Activated T-helper 2 cell treated with anti-CD3 and anti-CD28 coated beads, Interferon-gamma antibody, Interleukin-2, Interleukin-4, amounts not matched to agents 10 μg/mL and 5 μg/mL and 100 μg/mL, durations not matched to agents 14 hours and 24 hours and 36 hours (primary cell): ENCODE measurements at regions not wholly inside any gene's neighbourhood (a gene's known extent, or its start where the extent isn't known, plus 50 kb on each side); places are given as distances from the start of the nearest gene placed in this dataset.

Source experiments
- DNase-seq: peaks from one replicate; pipeline ENCODE4 v3.0.0; 2021; ENCODE audit warnings: low spot score
- H3K27ac Mint-ChIP-seq: one replicate; pipeline ENCODE4 v1.8.0; 2021; ENCODE audit warnings: mixed read lengths
- H3K27me3 Mint-ChIP-seq: one replicate; pipeline ENCODE4 v1.8.0; 2021; ENCODE audit warnings: low read depth, mixed read lengths
- H3K36me3 Mint-ChIP-seq: one replicate; pipeline ENCODE4 v1.8.0; 2021; ENCODE audit warnings: low read depth, mixed read lengths
- H3K4me1 Mint-ChIP-seq: one replicate; pipeline ENCODE4 v1.8.0; 2021; ENCODE audit warnings: low read depth, mixed read lengths
- H3K4me3 Mint-ChIP-seq: one replicate; pipeline ENCODE4 v1.8.0; 2021; ENCODE audit warnings: low read depth, mild to moderate bottlenecking, moderate library complexity, mixed read lengths
- H3K9me3 Mint-ChIP-seq: one replicate; pipeline ENCODE4 v1.8.0; 2021; ENCODE audit warnings: mixed read lengths
- intact Hi-C: fragments of 100-400 bp; cut with micrococcal nuclease; formaldehyde crosslinking; loops from one replicate; pipeline ENCODE4 v1.15.1; 2023

DNA sequence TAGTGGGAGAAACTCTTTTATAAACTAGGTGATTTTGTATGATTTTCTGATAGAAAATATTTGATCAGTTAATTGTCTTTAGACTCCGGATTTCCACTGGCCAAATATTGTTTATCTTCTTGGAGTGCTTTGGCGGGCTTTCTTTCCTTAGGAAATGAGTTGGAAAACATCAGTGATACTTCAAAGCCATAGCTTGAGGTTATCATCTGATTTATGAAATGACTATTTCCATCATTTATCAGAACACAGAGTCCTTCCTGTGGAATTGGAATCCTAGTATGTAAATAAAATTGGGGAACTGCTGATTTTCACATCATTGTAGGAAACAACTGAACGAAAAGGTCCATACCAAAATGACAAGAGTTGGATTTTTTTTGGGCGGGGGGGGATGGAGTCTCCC is 186.0 kb upstream of the DCN start:
- Mint-ChIP-seq H3K27me3 (peaks cover 10% of the 10 kb centered on the region), H3K27ac (no peak overlapping the region), H3K36me3 (no peaks in the 10 kb centered on the region), H3K4me1 (no peaks in the 10 kb centered on the region), H3K9me3 (no peaks in the 10 kb centered on the region), H3K4me3 (no peak overlapping the region)
- intact Hi-C loops: no loop called here
- no peak for DNase-seq

DNA sequence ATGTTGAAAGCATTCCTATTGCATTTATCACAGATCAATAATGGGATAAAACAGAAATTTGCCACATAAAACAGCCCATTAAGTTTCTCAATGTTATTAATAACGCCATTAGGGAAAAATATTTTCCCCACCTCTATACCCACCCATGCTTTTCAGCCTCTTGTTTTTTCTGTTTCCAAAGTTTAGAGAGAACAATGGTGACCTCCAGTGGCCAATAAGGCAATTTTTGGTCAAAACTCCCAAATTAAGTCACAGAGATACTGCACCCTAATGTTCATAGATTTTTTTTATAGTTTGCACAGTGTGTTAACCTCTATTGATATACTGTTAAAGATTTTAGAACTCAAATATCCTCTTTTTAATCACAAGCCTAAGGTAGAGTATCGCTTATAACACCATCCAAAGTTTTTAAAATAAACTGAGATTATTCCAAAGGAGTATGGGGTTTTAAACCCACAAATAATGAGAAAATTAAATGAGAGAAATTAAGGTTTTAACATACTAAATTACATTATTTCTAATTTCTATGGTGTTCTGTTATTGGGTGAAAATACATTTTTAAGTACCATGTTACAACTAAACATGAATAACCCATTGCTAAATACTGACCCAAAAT is 184.7 kb upstream of the DCN start:
- H3K27me3 Mint-ChIP-seq: peaks cover 10% of the 10 kb centered on the region
- intact Hi-C loops: no loop called here

DNA sequence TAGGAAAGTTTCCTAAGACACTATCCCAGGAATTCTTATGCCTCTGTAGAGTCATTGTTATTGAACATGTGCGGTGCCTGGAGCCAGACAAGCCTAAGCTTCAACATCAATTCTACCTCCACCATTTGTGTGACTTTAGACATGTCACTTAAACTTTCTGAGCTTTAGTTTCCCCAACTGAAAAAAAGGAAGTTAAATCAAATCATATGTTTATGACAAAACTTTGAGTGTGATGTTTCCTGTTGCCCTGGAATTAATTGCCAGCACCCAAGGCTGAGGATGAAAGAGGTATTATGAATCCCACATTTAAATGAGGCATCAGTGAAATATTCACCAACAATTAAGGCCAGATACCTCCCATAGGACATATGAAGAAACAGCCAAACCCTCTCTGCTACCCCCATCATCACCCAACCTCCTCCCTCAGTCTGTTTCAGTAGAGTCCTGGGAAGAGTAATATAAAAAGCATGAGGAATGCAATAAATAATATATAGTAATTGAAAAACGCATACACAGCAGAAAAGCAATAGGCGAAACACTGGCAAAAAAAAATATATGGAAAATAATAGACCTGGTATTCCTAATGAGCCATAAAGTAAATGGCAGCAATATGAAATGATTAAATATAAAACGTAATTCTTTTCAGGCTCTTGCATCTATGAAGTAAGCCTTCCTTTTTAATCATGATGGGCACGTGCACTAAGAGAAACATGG is 182.0 kb upstream of the DCN start:
- Mint-ChIP-seq H3K27me3 (peaks cover 8% of the 10 kb centered on the region), H3K4me1 (no peaks in the 10 kb centered on the region), H3K36me3 (no peaks in the 10 kb centered on the region), H3K27ac (no peak overlapping the region), H3K4me3 (no peak overlapping the region), H3K9me3 (no peaks in the 10 kb centered on the region)
- intact Hi-C loops: loop anchor here (5.0 kb wide), 1 partner anchor 1288 kb away; no protein-coding TSS in a partner anchor
- no peak for DNase-seq

More for the DNA sequence above, 184.7 kb upstream of the DCN start:
- Mint-ChIP-seq H3K27ac (no peak overlapping the region), H3K36me3 (no peaks in the 10 kb centered on the region), H3K4me1 (no peaks in the 10 kb centered on the region), H3K9me3 (no peaks in the 10 kb centered on the region), H3K4me3 (no peak overlapping the region)
- no peak for DNase-seq

DNA sequence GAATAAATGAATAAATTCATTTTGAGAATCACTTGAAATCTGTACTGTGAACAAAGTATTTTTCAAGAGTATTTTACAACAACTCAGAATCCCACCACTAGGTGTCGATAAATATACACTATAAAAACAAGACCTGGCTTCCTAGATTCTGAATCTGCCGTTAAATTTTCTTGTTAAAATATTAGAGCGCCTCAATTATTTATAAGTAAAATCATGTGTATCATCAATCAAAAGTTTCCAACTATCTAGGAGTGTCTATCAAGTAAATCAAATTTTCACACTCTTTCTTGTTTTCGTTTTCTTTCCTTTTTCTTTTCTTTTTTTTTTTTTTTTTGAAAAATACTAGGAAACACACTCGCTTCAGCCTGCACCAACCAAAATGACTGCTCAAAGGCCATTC is 179.2 kb upstream of the DCN start:
- Mint-ChIP-seq H3K27ac (no peak overlapping the region), H3K9me3 (no peaks in the 10 kb centered on the region), H3K4me3 (no peak overlapping the region), H3K4me1 (no peaks in the 10 kb centered on the region), H3K36me3 (no peaks in the 10 kb centered on the region), H3K27me3 (peaks cover 8% of the 10 kb centered on the region)
- intact Hi-C loops: loop anchor here (5.0 kb wide), 1 partner anchor 1290 kb away; no protein-coding TSS in a partner anchor
- no peak for DNase-seq

DNA sequence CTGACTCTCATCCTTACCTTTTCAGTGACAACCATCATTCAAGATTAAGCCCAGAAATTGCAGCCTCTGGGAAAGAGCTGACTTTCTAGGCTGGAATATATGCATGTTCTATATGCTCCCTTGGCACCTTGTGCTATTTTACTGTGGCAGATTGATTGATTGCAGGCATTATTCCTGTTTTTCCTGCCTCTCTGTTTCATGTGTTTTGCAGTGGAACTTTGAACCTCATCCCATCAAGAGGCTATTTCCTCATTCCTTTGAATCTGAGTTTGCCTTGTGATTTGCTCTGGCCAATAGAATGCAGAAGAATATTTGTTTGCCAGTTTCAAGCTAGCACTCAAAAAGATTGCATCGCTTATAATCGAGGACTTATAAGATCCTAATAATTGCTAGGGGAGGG is 174.8 kb upstream of the DCN start:
- no peak for DNase-seq
- Mint-ChIP-seq H3K27ac (no peak overlapping the region), H3K4me3 (no peak overlapping the region), H3K36me3 (no peaks in the 10 kb centered on the region), H3K27me3 (peaks cover 14% of the 10 kb centered on the region), H3K4me1 (no peaks in the 10 kb centered on the region), H3K9me3 (no peaks in the 10 kb centered on the region)
- intact Hi-C loops: no loop called here

DNA sequence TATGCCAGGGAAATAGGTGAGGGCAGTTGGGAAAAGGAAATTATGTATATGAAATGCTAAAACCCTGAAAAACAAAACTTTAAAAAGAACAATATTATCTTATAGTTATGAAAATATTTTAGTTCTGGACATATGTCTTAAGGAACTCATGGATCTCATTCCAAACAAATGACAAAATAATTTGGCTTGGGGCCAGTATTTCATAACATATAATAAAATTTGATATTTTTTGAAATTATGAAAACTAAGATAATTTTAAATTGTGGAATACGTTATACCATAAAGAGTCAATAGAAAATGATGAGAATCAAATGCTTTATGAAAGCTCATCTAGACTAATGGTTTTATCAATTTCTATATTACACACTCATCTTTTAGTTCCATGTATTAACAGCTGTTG is 173.8 kb upstream of the DCN start:
- Mint-ChIP-seq H3K36me3 (no peaks in the 10 kb centered on the region), H3K4me1 (no peaks in the 10 kb centered on the region), H3K9me3 (no peaks in the 10 kb centered on the region), H3K27ac (no peak overlapping the region), H3K27me3 (peaks cover 12% of the 10 kb centered on the region), H3K4me3 (no peak overlapping the region)
- no peak for DNase-seq
- intact Hi-C loops: no loop called here

DNA sequence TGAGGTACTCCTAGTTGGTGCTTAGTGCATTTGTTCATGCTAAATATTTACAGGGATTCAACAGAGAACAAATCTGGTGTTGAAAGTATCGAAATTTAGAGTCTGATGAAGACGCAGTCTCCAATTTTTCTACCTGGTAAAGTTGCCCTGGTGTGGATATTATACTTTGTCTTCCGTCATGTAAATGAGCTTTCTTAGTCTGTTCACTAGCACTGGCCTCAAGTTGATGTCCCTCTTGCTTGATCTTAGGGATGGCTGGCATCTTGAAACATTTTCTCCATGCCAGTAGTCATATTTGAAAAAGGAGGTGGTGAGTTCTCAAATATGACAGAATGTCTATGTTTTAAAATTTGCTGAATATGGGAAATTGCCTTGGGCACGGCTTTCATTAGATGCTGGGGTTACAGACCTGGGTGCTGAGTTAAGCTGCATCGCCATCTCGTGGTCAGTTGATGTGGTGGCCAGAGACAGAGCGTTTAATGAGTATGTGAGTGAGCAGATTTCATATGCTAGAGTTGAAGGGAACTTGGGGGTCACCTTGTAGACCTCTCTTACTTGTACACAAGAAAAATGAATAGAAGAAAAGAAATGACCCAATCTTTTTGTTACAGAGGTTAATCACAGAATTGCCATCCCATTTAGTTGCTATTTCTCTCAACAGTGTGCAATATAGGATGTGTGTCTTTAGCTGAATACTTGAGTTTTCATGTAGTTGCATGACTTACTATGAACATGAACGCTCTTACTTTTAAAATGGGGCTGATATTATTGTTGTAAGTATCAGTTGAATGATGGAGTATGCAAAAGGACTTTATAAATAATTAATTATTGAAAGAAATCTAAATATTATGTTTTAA is 172.8 kb upstream of the DCN start:
- no peak overlapping the region for H3K4me3 Mint-ChIP-seq
- intact Hi-C loops: no loop called here

DNA sequence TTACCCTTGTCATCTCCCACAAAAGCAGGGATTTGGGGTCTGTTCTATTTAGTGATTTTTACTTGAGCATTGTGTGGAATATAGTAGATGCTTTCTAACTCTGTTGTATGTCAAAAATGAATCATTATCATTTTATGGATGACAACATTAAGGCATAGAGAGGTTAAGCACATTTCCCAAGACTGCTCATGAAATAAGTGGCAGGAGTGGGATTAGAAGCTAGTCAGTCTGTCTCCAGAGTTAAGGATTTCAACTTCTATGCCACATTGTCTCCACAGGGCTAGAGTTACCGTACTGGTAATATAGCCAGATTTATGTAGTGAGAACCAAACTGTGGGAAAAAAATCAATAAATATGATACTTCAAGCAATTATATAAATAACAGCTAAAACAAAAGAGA is 170.6 kb upstream of the DCN start:
- intact Hi-C loops: no loop called here
- H3K36me3 Mint-ChIP-seq: no peaks in the 10 kb centered on the region
- H3K27me3 Mint-ChIP-seq: peaks cover 14% of the 10 kb centered on the region
- H3K4me3 Mint-ChIP-seq: no peak overlapping the region
- DNase-seq: no peak
- no peak overlapping the region for H3K27ac Mint-ChIP-seq
- no peaks in the 10 kb centered on the region for H3K9me3 Mint-ChIP-seq
- no peaks in the 10 kb centered on the region for H3K4me1 Mint-ChIP-seq

More for the DNA sequence above, 172.8 kb upstream of the DCN start:
- Mint-ChIP-seq H3K27ac (no peak overlapping the region), H3K9me3 (no peaks in the 10 kb centered on the region), H3K27me3 (peaks cover 14% of the 10 kb centered on the region), H3K4me1 (no peaks in the 10 kb centered on the region), H3K36me3 (no peaks in the 10 kb centered on the region)
- no peak for DNase-seq

DNA sequence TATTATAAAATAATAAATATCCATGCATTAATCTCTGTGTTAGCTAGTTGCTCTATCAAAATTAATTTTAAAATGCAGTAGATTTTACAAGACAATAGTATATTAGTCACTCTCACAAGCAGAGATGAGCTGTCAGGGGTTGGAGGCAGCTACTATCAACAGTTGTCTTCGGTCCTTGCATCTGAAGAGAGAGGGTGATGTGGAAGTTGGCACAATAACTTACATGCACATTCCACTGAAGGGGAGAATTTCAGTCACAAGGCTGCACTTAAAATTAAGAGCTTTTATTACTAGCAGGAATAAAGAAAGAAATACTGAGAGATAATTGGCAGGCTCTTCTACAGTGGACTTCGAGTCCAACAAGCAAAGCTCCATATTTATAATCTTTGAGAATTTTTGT is 166.9 kb upstream of the DCN start:
- H3K4me3 Mint-ChIP-seq: no peak overlapping the region
- no peaks in the 10 kb centered on the region for H3K4me1 Mint-ChIP-seq
- H3K36me3 Mint-ChIP-seq: no peaks in the 10 kb centered on the region
- H3K27me3 Mint-ChIP-seq: peaks cover 6% of the 10 kb centered on the region
- no peak overlapping the region for H3K27ac Mint-ChIP-seq
- H3K9me3 Mint-ChIP-seq: no peaks in the 10 kb centered on the region
- DNase-seq: no peak
- intact Hi-C loops: no loop called here

DNA sequence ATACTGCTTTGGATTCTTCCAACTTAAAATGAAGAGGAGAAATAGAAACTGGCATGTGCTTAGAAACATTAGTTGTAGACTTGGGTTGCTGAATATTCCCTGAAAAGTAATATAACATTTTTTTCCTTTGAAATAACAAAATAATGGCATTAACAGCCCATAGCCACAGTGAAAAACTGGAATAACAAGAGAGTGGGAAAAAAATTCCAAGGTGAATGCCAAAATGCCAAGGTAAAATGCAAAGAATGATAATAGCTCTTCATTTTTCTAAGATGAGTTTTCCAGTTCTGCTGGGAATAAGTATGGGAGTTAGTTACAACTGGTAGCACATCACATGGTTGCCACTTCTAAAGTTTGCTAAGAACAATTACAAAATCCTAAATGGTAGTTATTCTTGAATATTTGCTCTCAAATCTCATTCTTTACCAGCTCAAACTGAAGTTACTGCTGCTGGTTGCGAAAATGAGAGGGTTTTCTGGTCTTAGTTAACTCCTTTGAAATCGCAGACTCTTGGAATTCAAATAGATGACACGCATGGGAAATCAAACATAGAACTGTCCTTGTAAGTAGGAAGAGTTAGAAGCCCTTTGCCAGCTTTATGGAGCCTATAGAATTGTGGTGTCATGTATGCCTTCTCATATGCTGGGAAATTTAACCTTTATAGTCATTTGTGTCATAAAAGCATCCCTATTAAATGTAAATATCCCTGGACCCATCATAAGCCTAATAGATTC is 165.0 kb upstream of the DCN start:
- H3K4me3 Mint-ChIP-seq: no peak overlapping the region
- intact Hi-C loops: no loop called here
- no peaks in the 10 kb centered on the region for H3K36me3 Mint-ChIP-seq
- no peak for DNase-seq
- H3K4me1 Mint-ChIP-seq: no peaks in the 10 kb centered on the region
- H3K27me3 Mint-ChIP-seq: peaks cover 3% of the 10 kb centered on the region
- H3K27ac Mint-ChIP-seq: no peak overlapping the region
- no peaks in the 10 kb centered on the region for H3K9me3 Mint-ChIP-seq

DNA sequence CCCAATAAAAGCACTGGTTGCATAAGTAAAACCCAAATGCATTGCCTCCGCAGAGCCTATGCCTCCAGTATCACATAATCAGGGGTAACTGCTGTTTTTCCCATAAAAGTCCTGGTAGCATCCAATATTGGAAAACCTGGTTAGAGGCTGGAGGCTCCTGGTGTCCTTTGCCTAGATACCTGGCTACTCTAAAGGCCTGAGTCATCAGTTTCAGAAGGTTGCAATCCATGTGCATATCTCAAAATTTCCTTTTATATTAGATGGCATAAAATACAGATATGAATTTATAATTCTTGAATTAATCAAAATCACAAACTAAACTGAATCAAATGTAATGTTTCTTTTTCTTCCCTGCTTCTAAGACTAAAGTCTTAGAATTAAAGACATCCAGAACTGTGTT is 164.2 kb upstream of the DCN start:
- no peaks in the 10 kb centered on the region for H3K9me3 Mint-ChIP-seq
- H3K27me3 Mint-ChIP-seq: peaks cover 3% of the 10 kb centered on the region
- no peak for DNase-seq
- H3K4me3 Mint-ChIP-seq: no peak overlapping the region
- H3K36me3 Mint-ChIP-seq: no peaks in the 10 kb centered on the region
- intact Hi-C loops: no loop called here
- H3K4me1 Mint-ChIP-seq: no peaks in the 10 kb centered on the region
- H3K27ac Mint-ChIP-seq: no peak overlapping the region

DNA sequence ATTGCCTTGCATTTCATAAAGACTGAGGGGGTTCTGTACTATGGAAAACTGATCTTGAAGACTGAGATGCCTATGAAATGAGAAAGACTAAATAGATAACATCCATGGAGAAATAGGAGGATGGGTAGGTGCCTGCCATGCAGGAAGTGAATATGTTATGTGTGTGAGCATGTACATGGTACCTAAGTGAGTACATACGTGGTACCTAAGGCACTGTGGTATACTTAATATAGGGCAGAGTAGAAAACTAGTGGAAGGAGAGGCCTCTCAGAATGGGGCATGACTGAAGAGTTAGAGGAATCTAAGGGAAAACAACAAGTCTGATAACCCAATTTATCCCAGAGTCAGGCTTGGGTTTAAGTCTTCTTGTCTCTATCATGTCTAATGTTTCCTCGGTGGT is 161.8 kb upstream of the DCN start:
- H3K4me1 Mint-ChIP-seq: no peaks in the 10 kb centered on the region
- H3K27me3 Mint-ChIP-seq: no peaks in the 10 kb centered on the region
- H3K4me3 Mint-ChIP-seq: no peak overlapping the region
- H3K9me3 Mint-ChIP-seq: no peaks in the 10 kb centered on the region
- DNase-seq: no peak
- no peak overlapping the region for H3K27ac Mint-ChIP-seq
- no peaks in the 10 kb centered on the region for H3K36me3 Mint-ChIP-seq
- intact Hi-C loops: no loop called here
